T-cell (primary cell): ENCODE measurements at regions not wholly inside any gene's neighbourhood (a gene's known extent, or its start where the extent isn't known, plus 50 kb on each side); places are given as distances from the start of the nearest gene placed in this dataset.
"Not testable (repeated sequence)": the region's sequence is repeated elsewhere in the genome, so short reads cannot be mapped to it uniquely, and the experiment has no call there.

Source experiments
- ATAC-seq, 4 experiments: fragments of 200-7000 bp in 3 of 4; fragments of 150-1000 bp in 1 of 4; cut with Tn5 transposase; replicated peaks in 1 of 4; 1 replicate in 3 of 4; 2 replicates in 1 of 4; pipeline ENCODE4 v1.10.0; 2021; ENCODE audit warnings: moderate library complexity in 3 of 4, mild to moderate bottlenecking in 2 of 4, moderate number of reproducible peaks in 1 of 4
- CTCF ChIA-PET, 2 donors: fragments of 300-600 bp; sonication (Branson Sonifier 250); formaldehyde crosslinking; loops; one replicate each; lab custom pipeline; 2022; ENCODE audit warnings: antibody characterized with exemption in 2 of 2; lab: Charles Lee
- POLR2A ChIA-PET, 2 donors: fragments of 300-600 bp; sonication (Branson Sonifier 250); formaldehyde crosslinking; loops; one replicate each; lab custom pipeline; 2022; ENCODE audit warnings: antibody characterized with exemption in 2 of 2; lab: Charles Lee
- DNase-seq, 35 experiments: peaks; one replicate each; pipeline versions ENCODE4 v3.0.0 to v3.0.0-alpha.2; 2013 to 2023
- H3K27ac ChIP-seq: one replicate; pipeline ENCODE4 v1.5.1; 2013; ENCODE audit warnings: low read length
- H3K27me3 ChIP-seq, 2 experiments: replicated peaks in 1 of 2; 1 replicate in 1 of 2; 2 replicates in 1 of 2; pipeline versions ENCODE4 v1.6.1 to v1.7.0; 2013; ENCODE audit warnings: low read length in 1 of 2, mixed read lengths in 1 of 2; ENCODE audit not compliant: control insufficient read depth in 2 of 2, insufficient read depth in 2 of 2; ENCODE audit errors: extremely low read depth in 1 of 2
- H3K36me3 ChIP-seq, 2 donors: 1 replicate in 1 of 2; 2 replicates in 1 of 2; pipeline versions ENCODE4 v1.6.1 to v1.7.0; 2013; ENCODE audit warnings: low read length in 1 of 2; ENCODE audit not compliant: control insufficient read depth in 2 of 2, insufficient read depth in 1 of 2; ENCODE audit errors: extremely low read depth in 1 of 2
- H3K4me1 ChIP-seq, 2 experiments: 1 replicate in 1 of 2; 2 replicates in 1 of 2; pipeline versions ENCODE4 v1.6.1 to v1.7.0; 2013; ENCODE audit warnings: low read length in 2 of 2, mixed read lengths in 1 of 2; ENCODE audit not compliant: insufficient read depth in 2 of 2, control insufficient read depth in 1 of 2; ENCODE audit errors: extremely low read depth in 1 of 2
- H3K4me3 ChIP-seq, 2 donors: 1 replicate in 1 of 2; 2 replicates in 1 of 2; pipeline versions ENCODE4 v1.5.1 to v1.7.0; 2013; ENCODE audit warnings: mild to moderate bottlenecking in 2 of 2, low read length in 1 of 2, moderate library complexity in 1 of 2; ENCODE audit not compliant: control insufficient read depth in 1 of 2; ENCODE audit errors: extremely low read depth in 1 of 2
- H3K9me3 ChIP-seq: 2 replicates; pipeline ENCODE4 v1.7.0; 2013
- H3K27ac Mint-ChIP-seq, 2 donors: one replicate each; pipeline ENCODE4 v1.8.0; 2020 to 2021; ENCODE audit warnings: mild to moderate bottlenecking in 2 of 2, mixed read lengths in 2 of 2
- H3K27me3 Mint-ChIP-seq, 2 donors: one replicate each; pipeline ENCODE4 v1.8.0; 2021 to 2022; ENCODE audit warnings: mixed read lengths in 2 of 2
- H3K36me3 Mint-ChIP-seq: one replicate; pipeline ENCODE4 v1.8.0; 2021; ENCODE audit warnings: mixed read lengths
- H3K4me1 Mint-ChIP-seq, 3 donors: one replicate each; pipeline ENCODE4 v1.8.0; 2020 to 2022; ENCODE audit warnings: mixed read lengths in 3 of 3, mild to moderate bottlenecking in 1 of 3
- H3K4me3 Mint-ChIP-seq, 3 donors: one replicate each; pipeline ENCODE4 v1.8.0; 2020 to 2022; ENCODE audit warnings: mild to moderate bottlenecking in 3 of 3, mixed read lengths in 3 of 3, moderate library complexity in 3 of 3
- H3K9me3 Mint-ChIP-seq, 3 donors: one replicate each; pipeline ENCODE4 v1.8.0; 2020 to 2022; ENCODE audit warnings: mixed read lengths in 3 of 3
- WGBS: methylation state at CpG from one replicate; pipeline ENCODE4 v1.1.5; 2013; ENCODE audit warnings: missing lambda C conversion rate; ENCODE audit not compliant: insufficient coverage; 5-methylcytosine and 5-hydroxymethylcytosine counted together

DNA sequence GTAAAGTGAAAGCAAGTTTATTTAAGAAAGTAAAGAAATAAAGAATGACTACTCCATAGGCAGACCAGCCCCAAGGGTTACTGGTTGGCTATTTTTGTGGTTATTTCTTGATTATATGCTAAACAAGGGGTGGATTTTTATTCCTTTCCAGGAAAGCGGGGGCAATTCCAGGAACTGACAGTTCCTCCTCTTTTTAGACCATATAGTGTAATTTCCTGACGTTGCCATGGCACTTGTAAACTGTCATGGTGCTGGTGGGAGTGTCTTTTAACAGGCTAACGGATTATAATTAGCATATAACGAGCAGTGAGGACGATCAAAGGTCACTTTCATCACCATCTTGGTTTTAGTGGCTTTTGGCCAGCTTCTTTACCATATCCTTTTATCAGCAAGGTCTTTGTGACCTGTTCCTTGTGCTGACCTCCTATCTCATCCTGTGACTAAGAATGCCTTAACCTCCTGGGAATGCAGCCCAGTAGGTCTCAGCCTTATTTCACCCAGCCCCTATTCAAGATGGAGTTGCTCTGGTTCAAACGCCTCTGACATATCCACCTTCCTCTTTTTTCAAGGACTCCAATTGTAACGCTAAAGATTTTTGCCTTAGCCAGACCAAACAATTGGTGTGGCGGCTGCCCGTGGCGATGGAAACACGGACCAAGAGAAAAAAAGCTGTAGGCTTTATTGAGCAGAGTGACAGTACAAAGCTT, 103.8 kb downstream of the FAM72B start:
- H3K36me3 Mint-ChIP-seq, POLR2A ChIA-PET, H3K9me3 Mint-ChIP-seq, H3K9me3 ChIP-seq, H3K27me3 Mint-ChIP-seq, ATAC-seq, H3K27me3 ChIP-seq, H3K27ac ChIP-seq, H3K4me1 ChIP-seq, H3K27ac Mint-ChIP-seq, CTCF ChIA-PET, DNase-seq, H3K36me3 ChIP-seq, H3K4me3 ChIP-seq: not testable (repeated sequence)
- Mint-ChIP-seq H3K4me3 (peak overlapping the region in 2 of 3 donors; percentile 17 to 52), H3K4me1 (peaks cover 8 to 11% (median 11%) of the 10 kb centered on the region in 3 donors)
- WGBS: no CpG with 5 or more reads among the region's 11 CpGs

DNA sequence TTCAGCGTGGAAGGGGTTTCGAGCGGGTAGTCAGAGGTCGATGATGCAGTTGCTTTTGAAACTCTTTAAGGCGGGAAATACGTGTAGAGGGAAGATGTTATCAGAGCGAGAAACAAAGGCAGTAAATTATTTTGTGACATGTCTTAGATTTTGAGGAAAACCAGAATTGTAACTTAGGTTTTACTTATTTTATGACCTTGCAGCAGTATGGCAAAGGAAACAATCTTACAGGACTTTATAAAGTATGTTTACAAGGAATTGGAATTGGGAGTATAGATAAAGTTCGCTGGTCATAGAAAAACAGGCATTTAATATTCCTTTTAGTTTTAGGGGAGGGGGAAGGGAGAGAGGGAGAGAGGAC, 103.3 kb downstream of the FAM72B start:
- H3K36me3 ChIP-seq, CTCF ChIA-PET, H3K36me3 Mint-ChIP-seq, H3K27me3 ChIP-seq, H3K27ac ChIP-seq, POLR2A ChIA-PET, H3K27me3 Mint-ChIP-seq, H3K27ac Mint-ChIP-seq, DNase-seq, ATAC-seq, H3K9me3 ChIP-seq, H3K4me1 ChIP-seq, H3K4me3 ChIP-seq, H3K9me3 Mint-ChIP-seq: not testable (repeated sequence)
- Mint-ChIP-seq H3K4me1 (peaks cover 8 to 11% (median 11%) of the 10 kb centered on the region in 3 donors), H3K4me3 (peak overlapping the region in 2 of 3 donors; percentile 17 to 52)
- WGBS: no CpG with 5 or more reads among the region's 8 CpGs

DNA sequence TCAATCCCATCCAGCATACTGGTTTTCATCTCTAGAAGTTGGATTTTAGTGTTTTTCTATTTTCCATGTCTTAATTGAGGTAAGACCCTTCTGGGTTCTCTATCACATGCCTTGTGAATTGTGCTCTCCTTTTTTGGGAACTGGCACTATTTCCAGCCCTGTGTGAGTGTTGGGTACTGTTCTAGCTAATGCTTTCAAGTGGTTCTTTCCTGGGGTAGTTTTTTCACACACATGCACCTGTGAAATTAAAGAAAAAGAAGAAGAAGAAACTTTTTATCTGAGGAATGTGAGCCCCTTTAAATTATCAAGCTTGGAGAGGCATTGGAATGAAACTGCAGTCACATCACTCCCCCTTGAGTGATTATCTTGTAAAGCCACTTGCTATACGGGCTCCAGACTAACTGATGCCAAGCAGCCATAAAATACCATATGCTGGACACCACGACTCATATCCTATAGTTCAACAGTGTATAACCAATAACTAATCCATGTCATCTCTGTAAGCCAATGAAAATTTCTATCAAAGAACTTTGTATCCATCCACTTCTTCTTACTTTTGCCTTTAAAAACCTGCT, 102.4 kb downstream of the FAM72B start:
- no CpG with 5 or more reads among the region's 2 CpGs for WGBS
- H3K4me3 Mint-ChIP-seq, H3K4me3 ChIP-seq, H3K27ac Mint-ChIP-seq, POLR2A ChIA-PET, H3K27me3 ChIP-seq, H3K27ac ChIP-seq, H3K36me3 ChIP-seq, CTCF ChIA-PET, DNase-seq, H3K9me3 Mint-ChIP-seq, H3K36me3 Mint-ChIP-seq, ATAC-seq, H3K9me3 ChIP-seq, H3K4me1 ChIP-seq: not testable (repeated sequence)
- H3K4me1 Mint-ChIP-seq: peaks cover 8 to 11% (median 11%) of the 10 kb centered on the region in 3 donors
- H3K27me3 Mint-ChIP-seq: peaks cover 6 to 11% of the 10 kb centered on the region in 2 donors

DNA sequence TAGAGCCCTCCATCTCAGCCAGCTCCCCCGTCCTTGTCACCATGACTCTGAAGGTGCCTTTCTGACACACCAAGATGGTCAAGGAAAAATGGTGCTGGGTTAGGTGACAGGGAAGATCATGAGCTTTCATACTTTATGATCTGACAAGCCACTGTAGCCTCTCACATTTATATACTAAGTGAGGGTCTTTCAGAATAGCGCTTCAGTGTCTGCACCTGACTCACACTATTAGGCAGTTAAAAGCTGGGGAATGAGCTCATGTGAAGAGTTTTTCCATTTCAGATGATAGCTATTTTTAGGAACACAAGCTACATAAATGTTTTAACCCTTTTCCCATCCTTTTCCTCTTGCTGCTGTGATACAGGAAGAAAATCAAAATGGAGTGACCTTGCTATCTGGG, 101.1 kb downstream of the FAM72B start:
- H3K9me3 Mint-ChIP-seq, H3K27me3 ChIP-seq, H3K4me1 ChIP-seq, CTCF ChIA-PET, POLR2A ChIA-PET, H3K27ac Mint-ChIP-seq, ATAC-seq, H3K27ac ChIP-seq, H3K36me3 ChIP-seq, H3K9me3 ChIP-seq, H3K36me3 Mint-ChIP-seq, H3K4me3 Mint-ChIP-seq, DNase-seq, H3K4me3 ChIP-seq: not testable (repeated sequence)
- H3K27me3 Mint-ChIP-seq: peaks cover 6 to 11% of the 10 kb centered on the region in 2 donors
- peaks cover 8 to 11% (median 11%) of the 10 kb centered on the region in 3 donors for H3K4me1 Mint-ChIP-seq
- WGBS: no CpG with 5 or more reads among the region's 2 CpGs

DNA sequence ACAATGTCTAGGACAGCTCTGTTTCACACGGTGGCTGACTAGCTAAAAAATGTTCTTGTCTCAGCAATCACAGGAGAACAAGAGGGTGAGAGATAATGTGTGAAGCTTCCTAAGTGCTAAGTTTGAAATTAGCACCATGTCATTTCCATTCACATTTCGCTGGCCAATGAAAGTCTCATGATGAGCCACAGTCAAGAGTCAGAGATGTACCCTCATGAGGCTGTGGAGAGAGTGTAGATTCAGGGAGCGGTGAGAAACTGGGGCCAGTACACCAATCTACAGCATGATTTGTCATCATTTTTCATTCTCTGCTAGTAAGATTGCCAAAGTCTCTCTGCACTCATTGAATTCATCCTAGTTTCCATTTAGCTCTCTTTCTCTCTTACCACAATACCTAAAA, 97.9 kb downstream of the FAM72B start:
- H3K27me3 Mint-ChIP-seq, H3K27ac Mint-ChIP-seq, H3K4me3 ChIP-seq, DNase-seq, H3K4me3 Mint-ChIP-seq, H3K36me3 ChIP-seq, H3K27ac ChIP-seq, H3K4me1 ChIP-seq, H3K9me3 ChIP-seq, POLR2A ChIA-PET, CTCF ChIA-PET, H3K36me3 Mint-ChIP-seq, H3K4me1 Mint-ChIP-seq, ATAC-seq, H3K9me3 Mint-ChIP-seq, H3K27me3 ChIP-seq: not testable (repeated sequence)
- no CpG with 5 or more reads among the region's 3 CpGs for WGBS

DNA sequence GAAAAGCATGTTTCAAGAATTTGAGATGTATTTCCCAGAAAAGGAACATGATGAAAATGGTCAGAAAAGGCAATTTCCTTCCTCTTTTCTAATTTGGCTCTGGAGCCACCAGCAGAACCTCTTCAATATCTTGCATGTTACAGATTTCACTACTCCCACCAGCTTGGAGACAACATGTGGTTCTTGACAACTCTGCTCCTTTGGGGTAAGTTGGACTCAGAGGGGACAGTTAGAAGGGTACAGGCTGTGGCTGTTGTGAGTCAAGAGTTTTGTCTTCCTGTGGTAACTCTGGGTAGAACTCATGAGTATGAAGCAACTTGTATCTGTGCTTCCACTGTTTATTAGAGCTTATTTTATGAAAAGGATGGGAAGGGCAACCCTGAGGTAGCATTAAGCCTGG, 96.9 kb downstream of the FAM72B start:
- DNase-seq, H3K9me3 Mint-ChIP-seq, ATAC-seq, POLR2A ChIA-PET, H3K27me3 ChIP-seq, H3K36me3 Mint-ChIP-seq, H3K36me3 ChIP-seq, H3K27me3 Mint-ChIP-seq, H3K4me1 ChIP-seq, CTCF ChIA-PET, H3K27ac ChIP-seq, H3K27ac Mint-ChIP-seq, H3K9me3 ChIP-seq, H3K4me3 Mint-ChIP-seq, H3K4me1 Mint-ChIP-seq, H3K4me3 ChIP-seq: not testable (repeated sequence)

DNA sequence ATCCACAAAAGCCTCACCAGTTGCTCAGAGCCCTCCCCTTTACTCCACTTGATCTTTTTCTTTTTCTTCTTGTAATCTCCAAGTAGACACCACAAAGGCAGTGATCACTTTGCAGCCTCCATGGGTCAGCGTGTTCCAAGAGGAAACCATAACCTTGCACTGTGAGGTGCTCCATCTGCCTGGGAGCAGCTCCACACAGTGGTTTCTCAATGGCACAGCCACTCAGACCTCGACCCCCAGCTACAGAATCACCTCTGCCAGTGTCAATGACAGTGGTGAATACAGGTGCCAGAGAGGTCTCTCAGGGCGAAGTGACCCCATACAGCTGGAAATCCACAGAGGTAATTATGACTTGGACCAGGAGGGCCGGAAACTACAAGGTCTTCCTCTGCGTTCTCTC, 95.6 kb downstream of the FAM72B start:
- H3K27me3 Mint-ChIP-seq, H3K27ac ChIP-seq, H3K27ac Mint-ChIP-seq, H3K9me3 Mint-ChIP-seq, H3K36me3 Mint-ChIP-seq, H3K4me3 Mint-ChIP-seq, POLR2A ChIA-PET, ATAC-seq, H3K4me1 ChIP-seq, H3K27me3 ChIP-seq, DNase-seq, H3K4me3 ChIP-seq, H3K36me3 ChIP-seq, CTCF ChIA-PET, H3K4me1 Mint-ChIP-seq, H3K9me3 ChIP-seq: not testable (repeated sequence)
- WGBS: no CpG with 5 or more reads among the region's 5 CpGs
